Cardiac septum (tissue), 1 donor: ENCODE measurements at regions not wholly inside any gene's neighbourhood (a gene's known extent, or its start where the extent isn't known, plus 50 kb on each side); places are given as distances from the start of the nearest gene placed in this dataset.

Source experiments
- DNase-seq: peaks from one replicate; pipeline ENCODE4 v3.0.0-alpha.2; 2020; ENCODE audit warnings: low spot score
- intact Hi-C: fragments of 100-400 bp; cut with DNase I; formaldehyde crosslinking; loops from one replicate; pipeline ENCODE4 v1.14.0; 2022
- donor health status: DM: no; HTN: no; CAD: no.

DNA sequence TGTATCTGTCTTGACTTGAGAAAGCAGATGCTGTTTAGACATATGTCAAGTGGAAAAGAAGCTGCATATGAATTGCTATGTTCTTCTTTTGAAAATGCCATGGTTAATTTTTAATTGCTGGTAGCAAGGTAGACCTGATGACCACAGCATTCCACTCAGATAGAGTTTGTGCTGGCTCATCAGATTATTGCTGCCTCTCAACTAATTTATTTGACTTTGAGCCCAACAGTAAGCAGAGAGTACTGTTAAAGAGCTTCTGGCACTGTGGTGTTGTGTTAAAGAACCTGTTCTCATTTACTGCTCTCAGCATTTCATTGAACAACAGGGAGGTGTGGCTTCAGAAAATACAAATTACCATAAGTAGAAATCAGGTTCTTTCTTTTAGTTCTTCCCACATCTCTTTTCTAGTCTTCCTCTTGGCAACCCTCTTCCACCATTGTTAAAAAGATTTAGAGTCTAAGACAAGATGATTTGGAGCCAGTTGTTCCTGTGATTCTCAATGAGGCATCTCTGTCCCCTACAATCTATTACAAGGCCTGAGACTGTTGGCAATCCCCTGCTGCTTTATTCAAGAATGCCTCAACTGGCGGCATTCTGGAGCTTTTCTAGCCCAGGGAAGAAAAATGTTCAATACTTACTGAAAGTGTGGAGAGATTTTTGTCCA, 967.6 kb upstream of the GJE1 start:
- no peak for DNase-seq
- intact Hi-C loops = loop anchor here (10.0 kb wide), 1 partner anchor 240 kb away; no protein-coding TSS in a partner anchor

DNA sequence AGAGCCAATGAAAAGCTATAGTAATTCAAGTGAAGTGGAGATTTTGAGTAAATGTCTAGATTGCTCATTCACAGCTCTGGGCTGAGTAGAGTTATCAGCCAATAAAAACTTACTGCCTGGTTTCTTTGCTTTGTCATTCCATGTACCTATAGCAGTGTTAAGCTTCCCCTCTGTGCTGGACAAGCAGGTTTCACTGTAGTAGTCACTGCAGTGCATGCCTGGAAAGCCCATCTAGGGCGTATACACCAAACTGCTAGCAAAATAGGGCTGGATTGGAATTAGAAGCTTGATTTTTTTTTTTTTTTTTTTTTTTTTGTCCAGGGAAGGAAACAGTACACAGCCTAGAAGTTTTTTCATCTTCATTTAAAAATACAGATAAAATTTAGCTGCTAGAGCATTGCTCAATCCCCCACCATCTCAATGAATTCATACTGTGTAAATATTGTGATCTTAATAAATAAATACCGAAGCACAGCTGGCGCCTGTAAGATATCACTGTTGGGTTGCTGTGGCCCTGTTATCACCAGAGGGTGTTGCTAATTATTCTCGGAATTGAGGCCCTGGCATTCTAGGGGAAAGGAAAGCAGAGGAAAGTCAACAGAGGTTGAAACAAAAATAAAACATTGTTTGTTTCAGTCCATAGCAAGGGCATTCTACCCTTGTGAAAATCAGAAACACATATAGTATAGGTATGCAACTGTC, 968.5 kb upstream of the GJE1 start:
- intact Hi-C loops = loop anchor here (10.0 kb wide), 1 partner anchor 241 kb away; no protein-coding TSS in a partner anchor
- DNase-seq = no peak

DNA sequence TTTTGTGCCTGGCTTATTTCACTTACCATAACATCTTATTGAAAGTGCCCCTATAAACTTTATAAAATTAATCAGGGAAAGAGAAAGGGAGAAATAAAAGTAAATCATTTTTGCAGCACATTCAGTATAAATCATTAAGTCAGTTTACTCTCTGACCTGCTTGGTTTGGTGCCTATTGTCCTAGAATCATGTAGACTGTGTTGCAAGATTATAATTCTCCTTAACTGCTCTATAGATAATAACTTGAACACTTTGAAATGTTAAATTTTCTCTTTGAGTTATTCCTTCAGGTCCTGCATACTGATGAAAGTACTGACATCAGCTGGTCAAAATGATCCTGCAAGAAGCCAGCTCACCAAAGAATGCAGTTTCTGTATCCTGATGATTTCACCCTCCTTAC, 969.6 kb upstream of the GJE1 start:
- DNase-seq = no peak
- intact Hi-C loops = loop anchor here (10.0 kb wide), 1 partner anchor 242 kb away; no protein-coding TSS in a partner anchor

GRCh38 chr6:141158740-141159139, 974.0 kb upstream of the GJE1 start:
- intact Hi-C loops = loop anchor here (10.0 kb wide), 1 partner anchor 306 kb away; no protein-coding TSS in a partner anchor
- DNase-seq = no peak

DNA sequence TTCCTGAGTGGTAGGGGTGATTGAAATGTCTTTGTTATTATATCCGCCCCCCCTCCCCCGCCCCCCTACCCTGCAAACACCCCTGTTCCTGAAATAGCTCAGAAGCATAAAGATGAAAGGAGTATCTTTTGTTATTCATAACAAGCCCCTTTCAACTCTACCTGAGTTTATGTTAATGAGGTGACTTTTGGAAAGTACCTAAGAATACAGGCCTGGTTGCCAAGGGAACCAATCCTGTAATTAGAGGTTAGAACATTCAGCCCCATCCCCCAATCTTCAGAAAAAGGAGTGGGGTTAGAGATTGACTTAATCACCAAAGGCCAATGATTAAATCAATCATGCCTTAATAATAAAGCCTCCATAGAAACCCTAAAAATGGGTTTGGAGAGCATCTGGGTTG, 979.2 kb upstream of the GJE1 start:
- no peak for DNase-seq
- intact Hi-C loops = loop anchor here (10.0 kb wide), 1 partner anchor 311 kb away; no protein-coding TSS in a partner anchor

DNA sequence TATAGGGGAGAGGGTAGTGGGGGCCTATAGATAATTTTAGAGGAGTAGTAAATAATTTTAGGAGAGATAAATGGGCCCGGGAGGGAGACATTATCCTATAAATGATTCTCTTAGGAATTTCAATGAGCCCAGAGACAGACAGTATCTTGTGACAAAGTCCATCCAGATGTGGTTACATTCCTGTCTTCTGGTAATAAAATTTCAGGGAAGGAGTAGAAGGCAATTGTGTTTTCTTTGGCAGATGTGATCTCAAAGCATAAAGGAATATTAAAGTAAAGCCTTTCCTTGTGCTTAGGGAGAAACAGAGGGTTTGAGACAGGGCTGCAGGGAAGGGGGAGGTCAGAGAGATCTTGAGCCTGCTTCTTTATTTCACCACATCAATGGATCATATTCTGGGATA, 979.8 kb upstream of the GJE1 start:
- intact Hi-C loops = loop anchor here (10.0 kb wide), 1 partner anchor 312 kb away; no protein-coding TSS in a partner anchor
- no peak for DNase-seq

- DNase-seq = no peak
- intact Hi-C loops = loop anchor here (10.0 kb wide), 1 partner anchor 313 kb away; no protein-coding TSS in a partner anchor
These were observed 980.9 kb upstream of the GJE1 start for GRCh38 chr6:141151710-141152417.

- intact Hi-C loops = no loop called here
- no peak for DNase-seq
These were observed 990.9 kb upstream of the GJE1 start for GRCh38 chr6:141141870-141142269.

- DNase-seq = no peak
- intact Hi-C loops = no loop called here
These were observed 991.8 kb upstream of the GJE1 start for GRCh38 chr6:141140905-141141304.

DNA sequence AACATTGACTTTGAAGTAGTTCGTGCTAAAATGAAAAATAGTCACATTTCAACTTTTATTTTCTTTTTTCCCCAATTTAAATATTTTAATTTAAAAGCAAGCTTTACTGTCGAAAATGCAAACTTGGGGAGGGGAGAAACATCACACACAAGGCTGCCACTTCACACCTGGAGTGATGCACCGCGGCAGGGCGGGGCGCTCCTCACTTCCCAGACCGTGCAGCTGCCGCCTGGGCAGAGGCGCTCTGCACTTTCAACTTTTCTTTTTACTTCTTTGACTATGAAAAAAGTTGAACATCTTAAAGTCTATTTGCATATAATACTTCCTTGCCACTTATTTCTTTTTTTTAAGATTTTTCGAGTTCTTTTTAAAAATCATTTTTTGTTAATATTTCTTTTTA, 993.3 kb upstream of the GJE1 start:
- intact Hi-C loops = no loop called here
- DNase-seq = no peak

DNA sequence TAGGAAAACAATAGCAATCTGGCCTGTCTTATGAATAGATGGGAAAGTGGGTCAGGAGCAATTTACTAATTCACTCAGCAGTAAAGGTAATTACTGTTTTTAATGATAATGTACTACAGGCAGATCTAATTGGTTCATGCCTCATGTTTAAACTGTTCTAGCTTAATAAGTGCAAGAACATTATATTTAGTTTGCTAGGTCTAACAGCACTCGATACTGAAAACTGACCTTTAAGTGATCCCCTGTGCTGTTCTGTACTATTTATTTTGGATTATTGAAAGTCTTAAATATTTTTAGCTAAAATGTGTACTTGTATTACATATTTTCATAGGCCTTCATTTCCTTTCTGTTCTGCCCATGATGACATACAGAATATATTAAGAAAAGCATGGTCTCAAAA, 998.0 kb upstream of the GJE1 start:
- no peak for DNase-seq
- intact Hi-C loops = no loop called here

DNA sequence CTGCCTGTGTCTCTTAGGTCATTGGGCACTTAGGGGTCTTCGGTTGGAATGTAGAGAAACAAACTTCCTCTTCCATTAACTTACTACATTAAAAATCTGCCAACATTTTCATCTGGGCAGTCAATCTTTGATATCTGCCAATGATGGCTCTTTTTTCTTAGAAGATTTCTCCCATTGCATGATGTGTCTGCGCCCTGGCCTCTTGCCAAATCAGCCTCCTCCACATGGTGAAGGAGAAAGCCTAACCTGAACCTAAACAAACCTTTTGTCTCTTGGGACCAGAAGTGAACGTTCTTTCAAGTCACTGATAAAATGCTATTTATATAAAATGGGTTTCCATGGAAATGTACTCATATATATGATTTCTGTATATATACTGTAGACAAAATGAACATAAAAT, 998.9 kb upstream of the GJE1 start:
- no peak for DNase-seq
- intact Hi-C loops = no loop called here

DNA sequence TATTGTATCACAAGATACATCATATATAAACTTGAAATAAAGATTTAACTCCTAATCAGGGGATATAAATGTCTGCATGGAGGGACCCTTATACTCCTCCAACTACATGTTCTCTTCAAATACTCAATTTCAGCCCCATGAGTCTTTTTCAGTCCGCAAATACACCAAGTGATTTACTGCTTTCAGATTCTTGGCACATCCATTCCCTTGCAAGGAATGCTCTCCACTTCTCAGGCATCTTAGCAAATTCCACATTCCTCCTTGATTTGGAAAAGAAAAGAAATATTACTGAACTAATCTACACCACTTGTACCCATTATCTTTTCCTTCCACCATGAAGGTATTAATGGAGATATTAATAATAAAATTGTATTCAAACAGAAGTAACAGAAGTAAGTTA, 999.4 kb upstream of the GJE1 start:
- intact Hi-C loops = no loop called here

GRCh38 chr6:141131616-141132015, 1001.1 kb upstream of the GJE1 start:
- intact Hi-C loops = no loop called here
- no peak for DNase-seq

More for the DNA sequence above, 999.4 kb upstream of the GJE1 start:
- DNase-seq = no peak

GRCh38 chr6:141123497-141123896, 1009.2 kb upstream of the GJE1 start:
- DNase-seq = no peak
- intact Hi-C loops = no loop called here

DNA sequence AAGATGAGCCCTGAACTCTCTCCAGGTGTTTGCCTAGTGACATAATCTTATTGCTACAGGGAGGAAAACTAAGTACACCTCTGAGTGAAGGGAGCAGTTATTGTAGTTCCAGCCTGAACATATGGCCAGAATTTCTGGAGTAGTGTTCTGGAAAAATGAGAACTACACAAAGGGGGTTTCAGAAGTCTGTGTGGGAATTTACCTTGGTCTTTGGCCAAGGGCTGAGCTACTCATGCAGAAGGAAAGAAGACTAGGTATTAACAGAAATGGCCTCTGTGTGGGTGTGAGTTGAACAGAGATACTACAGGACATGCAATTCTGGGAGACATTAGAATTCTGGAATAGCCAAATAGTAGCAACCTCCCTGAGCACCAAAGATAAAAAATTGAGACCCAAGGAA, 1009.7 kb upstream of the GJE1 start:
- intact Hi-C loops = no loop called here
- no peak for DNase-seq

DNA sequence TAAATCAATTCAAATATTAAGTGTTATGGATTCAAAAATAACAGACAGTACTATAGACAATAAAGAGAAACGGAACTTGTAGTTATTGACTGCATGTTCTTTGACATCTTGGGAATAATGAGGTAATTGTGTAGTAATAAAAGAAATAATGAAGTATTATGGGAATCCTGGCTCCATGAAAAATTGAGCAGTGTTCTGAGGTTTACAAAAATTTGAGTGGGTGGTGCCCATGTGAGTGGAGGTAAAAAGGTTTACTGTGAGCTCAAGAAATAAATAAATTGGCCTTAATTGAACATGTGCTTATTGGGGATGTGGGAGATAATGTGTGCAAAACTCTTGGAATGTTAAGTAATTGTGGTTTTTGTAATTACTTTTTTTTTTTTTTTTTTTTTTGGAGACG, 1013.7 kb upstream of the GJE1 start:
- intact Hi-C loops = no loop called here
- DNase-seq = no peak

GRCh38 chr6:141117874-141118273, 1014.9 kb upstream of the GJE1 start:
- intact Hi-C loops = no loop called here
- DNase-seq = no peak

DNA sequence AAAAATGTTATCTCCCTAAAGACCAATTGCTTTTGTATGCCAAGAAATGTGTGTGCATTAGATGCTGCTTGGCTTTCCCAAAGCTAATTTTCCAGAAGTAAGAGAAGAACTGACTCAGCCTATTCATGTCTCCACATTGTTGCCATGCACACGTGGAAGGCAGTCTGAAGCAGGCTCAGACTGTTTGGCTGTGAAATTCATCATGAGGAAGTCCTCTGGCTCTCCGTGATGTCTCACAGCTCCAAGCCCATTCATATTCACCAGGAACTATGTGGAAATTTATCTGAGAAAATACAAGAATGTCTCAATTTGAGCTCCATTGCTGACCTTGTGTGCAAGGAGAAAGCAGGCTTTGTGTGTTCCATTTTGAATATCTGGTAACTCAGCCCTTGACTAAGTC, 1022.2 kb upstream of the GJE1 start:
- intact Hi-C loops = no loop called here
- no peak for DNase-seq

DNA sequence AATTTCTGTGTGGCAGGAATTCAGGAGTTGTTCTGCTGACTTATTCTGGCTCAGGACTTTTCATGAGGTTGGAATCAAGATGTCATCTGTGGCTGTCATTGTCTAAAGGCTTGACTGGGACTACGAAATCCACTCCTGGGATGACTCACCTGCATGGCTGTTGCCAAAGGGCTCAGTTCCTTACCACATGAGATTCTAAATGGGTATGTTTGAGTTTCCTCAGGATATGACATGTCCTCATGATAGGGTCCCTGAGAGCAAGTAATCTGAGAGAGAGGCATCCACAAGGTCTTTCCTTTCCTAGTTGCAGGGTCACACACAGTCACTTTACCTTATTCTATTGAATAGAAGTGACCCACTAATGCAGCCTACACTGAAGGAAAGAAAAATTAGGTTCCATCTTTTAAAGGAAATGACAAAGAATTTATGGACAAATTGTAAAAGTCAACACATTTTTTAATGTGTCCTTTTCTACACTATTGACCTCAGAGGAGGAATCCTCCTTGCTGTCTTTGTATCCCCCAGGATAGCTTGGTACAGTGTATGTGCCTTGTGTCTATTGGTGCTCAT, 1025.0 kb upstream of the GJE1 start:
- DNase-seq = no peak
- intact Hi-C loops = no loop called here
